ENCODE measurements at regions not wholly inside any gene's neighbourhood (a gene's known extent, or its start where the extent isn't known, plus 50 kb on each side); places are given as distances from the start of the nearest gene placed in this dataset.

DNA sequence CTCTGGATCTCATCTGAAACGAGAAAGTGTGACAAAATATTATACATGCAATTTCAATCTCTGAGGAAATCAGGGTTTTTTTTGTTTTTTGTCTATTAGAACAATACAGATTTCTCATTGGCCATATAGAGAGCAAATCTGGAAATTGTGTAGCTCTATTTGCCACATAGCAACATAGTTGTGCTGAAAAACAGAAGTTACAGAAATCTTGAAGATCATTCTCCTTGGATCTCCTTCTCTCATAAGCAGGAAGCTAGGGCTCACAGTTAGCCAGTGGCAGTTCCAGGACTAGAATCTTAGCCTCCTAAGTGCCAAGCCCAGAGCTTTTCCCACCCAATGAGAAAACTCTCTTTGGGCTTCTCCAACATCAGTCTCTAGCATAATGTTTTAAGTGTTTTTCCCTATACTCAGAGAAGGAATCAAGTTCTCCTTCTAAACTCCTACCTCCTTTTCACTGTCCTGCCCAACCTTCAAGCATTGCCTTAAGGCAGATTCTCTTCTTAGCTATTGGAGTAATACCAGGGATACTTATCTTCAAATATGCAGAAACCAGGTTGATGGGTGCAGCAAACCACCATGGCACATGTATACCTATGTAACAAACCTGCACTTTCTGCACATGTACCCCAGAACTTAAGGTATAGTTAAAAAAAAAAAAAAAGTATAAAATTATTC, 211.6 kb downstream of the ALDH8A1 start:
- DNase-seq: no peak

DNA sequence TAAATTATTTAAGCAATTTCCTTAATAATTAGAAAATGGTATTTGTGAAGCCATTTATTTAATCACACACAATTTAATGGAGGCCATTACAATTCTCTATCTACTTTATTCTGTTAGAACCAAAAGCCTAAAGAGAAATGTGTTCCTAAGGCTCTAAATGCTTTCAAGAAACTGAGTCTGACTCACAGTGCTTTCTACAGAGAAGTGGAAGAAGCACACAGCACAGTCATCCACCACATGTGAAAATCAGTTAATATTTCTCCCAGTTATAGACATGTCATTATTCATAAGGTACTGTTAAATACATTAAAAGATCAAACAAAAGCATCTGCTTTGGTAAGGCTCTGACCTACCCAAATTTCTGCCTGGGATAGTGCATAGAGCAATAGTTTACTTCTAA, 214.4 kb downstream of the ALDH8A1 start:
- no peak for DNase-seq

DNA sequence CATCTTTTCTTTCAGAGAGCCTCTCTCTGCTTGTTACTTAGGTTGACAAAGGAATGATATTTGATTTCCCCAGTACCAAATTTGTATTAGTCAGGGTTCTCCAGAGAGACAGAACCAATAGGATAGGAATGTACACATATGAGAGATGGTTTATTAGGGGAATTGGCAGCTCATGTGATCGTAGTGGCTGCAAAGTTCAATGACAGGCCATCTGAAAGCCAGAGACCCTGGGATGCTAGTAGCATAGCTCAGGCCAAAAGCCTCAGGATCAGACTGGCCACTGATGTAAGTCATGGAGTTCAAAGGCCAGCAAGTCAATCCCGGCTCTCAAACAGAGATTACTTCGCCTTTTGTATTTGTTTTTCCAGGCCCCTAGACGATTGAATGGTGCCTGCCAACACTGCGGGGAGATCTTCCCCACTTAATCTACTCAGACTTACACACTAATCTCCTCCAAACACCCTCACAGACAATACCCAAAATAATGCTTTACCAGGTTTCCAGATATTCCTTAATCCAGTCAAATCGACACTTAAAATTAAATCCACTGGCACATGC, 215.5 kb downstream of the ALDH8A1 start:
- no peak for DNase-seq

DNA sequence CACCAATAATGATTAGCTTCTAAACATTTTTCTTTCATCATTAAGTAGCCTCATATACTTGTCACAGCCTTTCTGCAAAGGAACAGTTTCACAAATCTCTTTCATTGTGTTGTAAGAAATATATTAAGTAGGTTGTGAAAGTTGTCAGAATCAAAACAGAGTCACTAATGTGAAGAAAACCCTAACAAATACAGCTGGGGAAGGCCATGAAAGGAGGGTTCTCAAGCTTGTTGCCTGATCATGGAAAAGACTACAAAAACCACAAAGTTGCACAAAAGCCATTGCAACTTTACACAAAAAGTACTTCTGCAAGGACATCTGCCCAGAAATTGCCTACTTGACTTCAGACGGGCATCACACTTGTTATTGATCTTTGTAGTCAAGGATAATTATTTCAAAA, 216.1 kb downstream of the ALDH8A1 start:
- no peak for DNase-seq

DNA sequence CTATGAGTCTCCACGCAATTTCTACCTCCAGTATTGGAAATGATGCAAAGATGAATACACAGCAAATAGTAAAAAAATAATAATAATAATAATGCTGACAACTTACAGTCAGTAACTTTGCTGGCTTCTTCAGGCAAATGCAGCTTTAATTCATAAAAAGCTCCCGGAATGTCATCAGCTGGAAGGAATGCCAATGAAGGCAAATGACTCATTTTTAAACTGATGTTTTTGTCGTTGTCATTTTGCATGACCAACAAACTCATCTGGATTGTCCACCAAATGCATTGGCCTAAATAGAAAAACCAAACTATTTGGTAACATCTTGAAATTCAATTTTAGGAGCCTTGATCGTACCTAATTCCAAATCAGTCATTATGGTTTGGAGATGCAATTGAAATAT, 217.1 kb downstream of the ALDH8A1 start:
- no peak for DNase-seq

DNA sequence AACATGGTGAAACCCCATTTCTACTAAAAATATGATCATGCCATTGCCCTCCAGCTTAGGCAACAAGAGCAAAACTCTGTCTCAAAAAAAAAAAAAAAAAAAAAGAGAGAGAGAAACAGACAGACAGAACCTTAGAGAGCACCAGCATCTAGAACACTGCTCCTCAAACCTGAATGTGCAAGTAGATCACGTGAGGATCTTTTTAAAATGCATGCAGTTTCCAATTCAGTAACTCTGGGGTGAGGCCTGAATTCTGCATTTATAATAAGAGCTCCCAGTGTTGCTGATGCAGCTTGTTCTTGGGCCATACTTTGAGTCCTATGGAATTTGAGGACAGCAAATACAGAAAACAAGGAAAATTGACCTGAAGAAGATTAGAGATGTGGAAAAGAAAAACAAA, 218.3 kb downstream of the ALDH8A1 start:
- no peak for DNase-seq

DNA sequence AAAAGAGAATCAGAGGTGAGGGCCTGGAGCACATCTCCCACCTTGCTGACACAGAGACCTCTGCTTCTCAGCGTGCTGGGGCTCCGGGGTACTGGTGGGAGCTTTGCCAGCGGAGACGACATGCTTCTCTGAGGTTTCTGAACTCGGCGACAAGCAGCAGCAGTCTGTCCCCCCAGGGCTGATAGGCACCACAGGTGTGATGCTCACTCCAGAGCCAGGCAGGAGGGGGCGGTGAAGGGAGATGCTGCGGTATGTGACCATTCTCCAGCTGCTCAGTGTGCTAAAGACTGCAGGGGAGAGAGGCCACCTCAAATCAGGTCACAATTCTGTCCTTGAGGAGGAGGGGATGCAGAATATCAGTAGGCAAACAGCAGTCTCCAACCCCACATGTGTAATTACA, 219.9 kb downstream of the ALDH8A1 start:
- no peak for DNase-seq

DNA sequence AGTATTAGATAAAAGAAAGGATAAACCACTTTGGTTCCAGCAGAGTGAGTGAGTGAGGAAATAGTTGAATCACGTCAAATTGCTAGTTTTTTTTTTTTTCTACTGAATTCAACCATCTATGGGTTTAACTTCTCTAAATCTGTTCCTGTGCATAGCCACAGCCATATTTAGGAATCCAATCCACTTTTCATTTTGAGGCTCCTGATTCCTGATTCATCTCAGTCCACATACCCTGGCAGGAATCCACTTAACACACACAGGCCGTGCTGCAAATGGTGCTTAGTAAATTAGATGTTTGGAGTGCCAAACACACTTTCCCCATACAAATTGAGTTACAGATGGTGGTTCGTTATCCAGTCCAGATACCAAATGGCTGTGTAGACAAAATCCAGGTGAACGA, 220.3 kb downstream of the ALDH8A1 start:
- DNase-seq: no peak

DNA sequence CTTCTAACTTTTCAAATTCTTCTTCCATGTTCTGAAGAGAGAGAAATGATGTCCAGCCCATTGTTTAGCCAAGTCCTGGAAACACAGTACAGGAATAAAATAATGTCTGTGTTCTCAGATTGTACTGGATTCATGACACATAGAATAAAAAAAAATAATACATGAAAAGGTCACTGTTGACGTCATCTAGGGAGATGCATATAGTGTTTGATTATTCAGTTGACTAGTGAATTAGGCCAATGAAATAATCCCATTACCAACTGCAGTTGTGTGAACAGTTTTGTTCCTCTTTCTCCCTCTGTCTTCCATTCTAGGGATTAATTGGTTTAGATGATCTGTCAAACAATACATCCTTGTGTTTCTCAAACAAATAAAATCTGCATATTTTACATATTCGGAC, 222.8 kb downstream of the ALDH8A1 start:
- DNase-seq: no peak

DNA sequence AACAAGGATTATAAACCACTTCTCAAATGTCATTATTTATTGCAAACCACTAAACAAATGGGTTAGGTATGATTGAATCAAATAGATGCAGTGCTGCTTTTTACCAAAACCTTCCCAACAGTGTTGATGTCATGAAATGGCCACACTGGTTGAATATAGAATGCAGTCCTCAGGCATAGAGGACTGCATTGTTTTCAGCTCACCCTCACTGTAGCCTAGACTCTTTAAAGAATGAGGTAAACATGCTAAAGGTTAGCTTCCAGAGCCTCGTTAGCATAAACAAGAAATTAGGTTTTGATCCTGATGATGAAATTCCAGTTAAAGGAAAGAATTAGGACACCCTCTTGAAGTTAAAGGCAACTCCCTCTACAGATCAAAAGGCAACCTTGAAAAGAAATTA, 224.3 kb downstream of the ALDH8A1 start:
- no peak for DNase-seq

DNA sequence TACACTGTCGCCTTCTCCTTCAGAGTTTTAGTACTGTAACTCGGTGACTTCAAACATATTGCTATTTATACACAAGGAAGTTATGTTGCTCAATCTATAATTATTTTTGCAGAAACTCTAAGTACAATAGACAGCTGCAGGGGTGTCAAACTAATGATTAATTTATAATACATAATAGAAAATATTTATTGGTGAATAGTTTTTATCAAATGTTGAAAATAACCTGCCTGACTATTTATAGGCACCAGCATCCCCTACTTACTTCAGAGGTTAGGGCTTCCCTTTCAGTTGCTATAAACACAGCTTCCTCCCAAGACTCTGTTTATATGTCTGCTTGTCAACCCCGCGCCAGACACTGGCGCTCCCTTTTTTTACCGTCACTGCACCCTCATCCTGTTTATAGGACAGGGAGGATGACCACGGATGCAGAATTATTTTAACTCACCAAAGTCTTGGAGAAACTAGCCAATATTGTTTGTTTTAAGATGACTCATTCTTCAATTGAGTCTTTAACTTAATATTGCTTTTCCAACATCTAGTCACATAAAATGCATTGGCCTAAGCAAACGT, 225.0 kb downstream of the ALDH8A1 start:
- DNase-seq: no peak

DNA sequence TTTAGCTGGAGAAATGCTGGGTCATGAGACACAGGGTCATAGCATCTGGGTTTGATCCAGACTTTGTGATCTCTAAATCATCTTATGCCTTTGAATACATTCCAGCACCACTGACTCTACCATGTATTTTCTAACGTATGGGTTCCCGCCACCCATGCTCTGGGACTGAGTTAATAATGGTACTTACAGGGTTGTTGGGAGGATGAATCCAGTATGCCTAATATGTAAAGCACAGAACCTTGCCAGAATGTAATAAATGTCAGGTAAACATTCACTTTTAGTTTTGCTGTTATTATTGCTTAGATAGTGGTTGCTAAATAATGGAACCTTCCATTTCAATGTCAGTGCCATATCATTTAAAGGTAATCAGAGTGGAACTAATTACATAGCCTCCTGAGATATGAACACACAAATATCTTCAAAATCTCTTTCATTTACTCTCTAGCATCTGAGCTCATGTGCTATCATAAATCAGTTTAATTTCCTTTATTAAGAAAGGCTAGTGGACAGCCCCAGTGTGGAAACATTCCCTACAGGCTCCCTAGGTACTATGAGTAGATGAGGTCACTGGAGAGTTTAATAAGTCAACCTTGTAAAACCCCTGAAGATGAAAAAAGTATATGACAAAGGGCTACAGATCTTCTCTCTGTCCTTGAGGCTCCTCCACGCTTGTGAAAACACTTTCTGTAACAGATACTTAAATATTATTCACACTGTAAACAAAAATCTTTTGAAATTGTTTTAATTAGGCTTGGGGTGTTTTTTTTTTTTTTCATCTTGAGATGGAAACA, 226.6 kb downstream of the ALDH8A1 start:
- DNase-seq: no peak

DNA sequence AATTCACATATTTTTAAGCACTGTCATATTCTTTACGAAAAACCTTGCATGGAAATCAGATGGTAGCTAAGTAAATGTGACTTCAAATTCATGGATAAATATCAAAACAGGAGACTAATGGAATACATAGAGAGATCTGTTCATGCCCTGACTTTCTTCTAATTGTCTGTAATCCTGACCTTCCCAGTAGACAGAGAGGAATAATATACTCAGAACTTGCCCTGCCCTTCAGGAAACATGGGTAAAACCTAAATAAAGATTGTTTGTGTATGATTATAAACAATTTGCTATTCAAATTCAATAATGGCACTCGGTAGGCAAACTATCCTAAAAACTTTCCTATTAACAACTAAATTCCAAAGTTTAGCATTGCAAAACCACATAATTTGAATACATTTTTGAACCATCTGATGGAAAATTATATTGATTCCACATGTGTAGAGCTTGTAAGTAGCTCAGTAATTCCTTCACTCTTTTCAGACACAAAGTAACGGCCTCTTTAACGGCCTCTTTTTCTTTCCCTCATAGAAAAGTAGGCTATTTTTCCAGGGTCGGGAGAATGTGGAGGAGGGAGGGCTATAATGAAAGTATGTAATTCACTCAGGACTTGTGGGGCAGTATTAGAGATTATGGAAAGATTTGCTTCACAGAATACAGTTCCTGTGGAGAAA, 227.6 kb downstream of the ALDH8A1 start:
- no peak for DNase-seq

DNA sequence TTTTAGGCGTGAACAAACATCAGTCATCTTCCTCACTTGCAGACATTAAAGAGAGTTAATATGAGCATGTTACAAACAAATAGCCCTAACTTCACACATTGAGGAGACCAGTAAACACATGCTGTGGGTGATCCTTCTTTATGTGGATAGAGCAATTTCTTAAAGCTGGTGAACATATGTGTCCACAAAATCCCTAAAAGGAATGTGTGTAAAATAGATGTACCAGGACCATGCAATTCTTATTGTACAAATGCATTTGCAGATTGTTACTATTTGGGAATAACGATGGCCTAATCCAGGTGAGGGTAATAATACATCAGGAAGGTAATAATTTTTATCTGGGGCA, 228.9 kb downstream of the ALDH8A1 start:
- DNase-seq: no peak

DNA sequence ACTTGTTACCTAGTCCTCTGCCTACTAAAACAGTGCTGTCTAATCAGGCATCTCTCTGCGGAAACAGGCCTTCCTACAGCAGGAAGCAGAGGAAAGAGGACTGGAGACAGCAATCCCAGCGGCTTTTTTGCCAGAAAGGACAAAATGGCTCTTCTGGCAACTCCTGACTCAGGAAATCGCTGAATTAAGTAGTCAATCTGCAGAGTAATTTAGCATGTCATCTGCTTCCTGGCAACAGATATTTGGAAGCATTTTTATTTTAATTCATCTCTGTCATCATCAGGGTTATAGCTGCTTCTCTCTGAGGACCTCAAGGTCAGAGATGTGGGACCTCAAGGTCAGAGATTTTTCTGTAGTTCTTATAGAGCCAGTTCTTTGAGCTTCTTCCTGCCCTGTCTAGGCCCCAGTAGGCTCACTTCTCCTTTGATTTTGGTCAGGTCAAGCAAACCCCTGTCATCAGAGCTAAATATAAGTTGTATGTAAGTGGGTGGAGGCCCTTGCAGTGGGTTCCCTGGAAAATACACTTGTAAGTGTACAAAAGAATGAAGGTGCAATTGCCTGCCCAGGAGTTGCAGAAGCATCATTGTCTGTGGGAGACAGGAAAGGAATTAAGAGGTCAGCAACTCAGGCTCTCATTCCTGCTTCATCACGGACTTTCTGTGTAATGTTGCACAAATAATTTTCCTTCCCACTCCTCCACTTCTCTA, 229.4 kb downstream of the ALDH8A1 start:
- DNase-seq: no peak

DNA sequence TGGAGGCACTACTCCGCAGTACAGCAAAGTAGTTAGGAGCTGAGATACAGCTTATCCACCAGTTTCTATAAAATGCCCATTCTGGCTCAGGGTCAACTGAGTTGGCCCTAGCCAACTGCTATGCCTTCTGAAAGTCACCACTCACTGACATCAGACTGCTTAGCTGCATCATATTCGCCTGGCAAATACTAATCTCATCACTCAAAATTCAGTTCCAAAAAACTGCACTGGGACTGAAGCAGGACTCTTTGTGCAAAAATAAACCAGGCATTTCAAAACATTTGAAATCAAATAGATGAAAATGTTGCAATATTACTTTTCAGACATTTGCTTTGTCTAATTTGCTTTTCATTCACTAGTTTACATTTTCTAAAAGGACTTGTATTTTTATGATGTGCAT, 230.0 kb downstream of the ALDH8A1 start:
- no peak for DNase-seq

DNA sequence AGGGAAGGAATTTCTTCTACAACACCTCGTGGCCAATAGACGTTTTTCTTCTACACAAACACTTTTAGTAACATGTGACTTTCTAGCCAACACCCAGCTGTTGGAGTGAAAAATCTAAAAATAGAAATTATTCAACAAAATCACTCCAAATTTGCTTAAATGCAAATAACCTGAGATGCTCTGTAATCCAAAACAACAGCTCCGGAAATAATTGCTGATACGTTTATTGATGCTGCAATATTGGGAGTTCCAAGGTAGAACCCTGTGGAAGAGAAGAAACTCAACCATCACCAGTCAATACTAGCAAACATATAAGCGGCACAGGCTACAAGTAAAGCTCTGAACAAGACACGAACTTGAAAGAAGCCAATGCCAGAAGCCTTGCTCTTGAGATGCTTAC, 230.6 kb downstream of the ALDH8A1 start:
- no peak for DNase-seq

DNA sequence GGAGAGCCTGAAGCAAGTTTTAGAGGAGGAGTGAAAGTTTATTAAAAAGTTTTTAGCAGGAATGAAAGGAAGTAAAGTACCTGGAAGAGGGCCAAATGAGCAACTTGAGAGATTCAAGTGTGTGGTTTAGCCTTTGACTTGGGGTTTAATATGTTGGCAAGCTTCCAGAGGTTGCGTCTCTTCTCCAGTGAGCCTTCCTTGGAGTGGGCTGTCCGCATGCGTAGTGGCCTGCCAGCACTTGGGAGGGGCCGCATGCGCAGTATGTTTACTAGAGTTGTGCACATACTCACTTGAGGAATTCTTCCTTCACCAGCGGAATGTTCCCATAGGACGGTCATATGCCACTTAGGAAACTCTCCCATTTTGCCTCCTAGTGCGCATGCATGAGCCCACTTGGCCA, 235.2 kb downstream of the ALDH8A1 start:
- DNase-seq: no peak

DNA sequence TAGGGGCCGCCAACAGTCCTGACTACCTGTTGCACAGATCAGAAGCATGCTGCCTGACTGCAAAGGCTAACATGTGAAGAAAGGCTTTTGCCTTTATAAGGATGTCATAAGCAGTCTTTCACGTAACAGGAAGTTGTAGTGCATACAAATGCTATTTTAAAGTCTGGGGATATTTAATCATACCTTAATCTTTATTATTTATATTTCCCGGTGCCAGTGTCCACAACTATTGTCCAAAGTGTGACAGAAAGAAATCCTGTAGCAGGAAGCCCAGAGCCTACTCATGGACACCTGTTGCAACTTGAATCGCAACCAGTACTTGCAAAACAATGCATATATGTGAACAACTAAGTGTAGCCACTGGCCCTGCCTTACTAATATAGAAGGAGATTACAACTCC, 235.8 kb downstream of the ALDH8A1 start:
- DNase-seq: no peak

DNA sequence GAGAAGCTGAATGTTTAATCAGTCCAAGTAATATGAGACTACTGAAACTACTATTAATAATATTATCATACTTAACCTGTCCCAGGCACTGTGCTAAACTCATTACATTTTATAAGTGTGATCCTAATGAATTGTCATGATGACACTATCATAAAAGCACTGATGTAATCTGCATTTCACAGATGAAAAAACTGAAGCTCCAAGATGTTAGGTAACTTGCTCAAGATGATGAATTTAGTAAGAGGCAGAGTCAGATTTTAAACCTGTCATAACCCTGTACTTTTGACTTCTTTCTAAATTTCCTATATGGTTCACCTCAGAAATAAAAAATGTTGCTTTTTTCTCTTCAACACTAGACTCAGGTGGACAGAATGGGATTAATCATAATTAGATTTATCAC, 237.6 kb downstream of the ALDH8A1 start:
- no peak for DNase-seq

DNA sequence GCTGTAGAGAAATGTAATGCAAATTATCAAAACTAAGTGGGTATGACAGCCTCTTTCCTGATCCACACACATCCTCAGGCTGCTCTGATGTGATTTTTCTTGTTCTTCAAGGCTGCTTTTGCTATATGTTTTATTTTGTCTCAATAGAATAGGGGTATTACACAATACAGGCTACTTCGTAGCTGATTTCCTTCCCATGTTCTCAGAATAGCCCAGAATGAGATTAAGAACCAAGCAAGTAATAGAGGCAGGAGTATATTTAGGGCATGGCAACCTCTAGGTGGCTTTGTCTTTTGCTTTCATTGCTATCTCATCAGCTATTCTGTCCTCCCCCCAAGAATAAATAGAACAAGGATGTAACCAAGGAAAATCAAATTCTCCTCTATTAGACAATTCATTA, 241.8 kb downstream of the ALDH8A1 start:
- DNase-seq: no peak

DNA sequence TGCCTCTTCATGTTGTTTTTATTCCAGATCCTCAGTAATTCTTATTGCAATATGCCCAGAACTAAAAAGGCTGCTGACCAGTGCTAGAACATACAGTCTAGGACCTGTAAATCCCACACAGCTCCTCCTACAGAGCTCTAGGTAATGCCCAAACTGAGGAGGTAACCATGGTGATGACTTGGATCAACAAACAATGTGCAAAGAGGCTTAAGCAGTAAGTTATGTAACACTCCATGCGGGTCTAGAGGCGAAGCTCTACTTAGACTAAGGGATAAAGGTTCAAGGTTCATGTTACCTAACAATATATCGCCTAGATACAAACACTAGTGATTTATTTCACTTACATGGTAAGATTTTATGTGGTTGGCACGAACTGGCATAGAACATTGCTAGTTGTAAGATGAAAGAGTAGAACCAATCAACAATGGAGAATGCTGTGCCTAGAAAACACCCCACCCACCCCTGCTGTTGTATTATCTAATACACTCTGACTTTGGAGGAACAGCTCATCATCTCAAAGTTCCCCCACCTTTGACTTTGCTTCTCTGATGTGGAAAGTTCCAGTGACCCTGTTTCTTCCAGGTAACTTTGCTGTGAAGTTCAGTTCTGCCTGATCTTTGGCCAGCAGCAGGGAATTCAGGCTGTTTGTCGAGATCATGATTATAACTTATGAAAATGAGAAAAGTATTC, 242.4 kb downstream of the ALDH8A1 start:
- DNase-seq: no peak

Measured in T-helper 9 cell (primary cell).